Fibroblast of lung (primary cell): ENCODE measurements at regions not wholly inside any gene's neighbourhood (a gene's known extent, or its start where the extent isn't known, plus 50 kb on each side); places are given as distances from the start of the nearest gene placed in this dataset.

Source experiments
- EZH2 ChIP-seq: IDR thresholded peaks from 2 replicates; pipeline ENCODE4 v1.5.1; 2012; ENCODE audit warnings: low read length, control low read depth, mild to moderate bottlenecking; ENCODE audit errors: missing control alignments
- TF ChIP-seq, protein P1 (sequence below), 2 donors: IDR thresholded peaks in 1 of 2; conservative IDR thresholded peaks in 1 of 2; 1 replicate in 1 of 2; 2 replicates in 1 of 2; pipeline ENCODE4 v1.5.1; 2011 to 2012; ENCODE audit warnings: low read length in 2 of 2, control low read depth in 1 of 2, inconsistent platforms in 1 of 2, low read depth in 1 of 2, mild to moderate bottlenecking in 1 of 2

DNA sequence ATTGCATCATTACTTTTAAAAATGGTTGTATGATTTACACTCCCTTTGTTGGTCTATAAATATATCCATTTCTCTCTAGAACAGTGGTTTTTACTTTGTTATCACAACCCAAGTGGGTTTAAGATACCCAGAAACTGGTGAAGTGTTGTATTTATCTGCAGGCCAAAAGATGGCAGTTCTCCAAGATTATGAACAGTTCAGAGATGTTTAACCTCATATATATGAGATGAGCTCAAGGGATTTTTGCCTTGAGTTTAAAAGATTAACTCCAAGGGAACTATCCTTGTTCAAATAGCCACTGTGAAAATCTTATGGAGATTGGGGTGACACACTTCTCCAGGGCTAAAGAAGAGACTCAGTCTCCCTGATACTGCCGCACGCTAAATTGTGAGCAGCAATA, 572.6 kb downstream of the TLE4 start:
- TF ChIP-seq, protein P1, sequence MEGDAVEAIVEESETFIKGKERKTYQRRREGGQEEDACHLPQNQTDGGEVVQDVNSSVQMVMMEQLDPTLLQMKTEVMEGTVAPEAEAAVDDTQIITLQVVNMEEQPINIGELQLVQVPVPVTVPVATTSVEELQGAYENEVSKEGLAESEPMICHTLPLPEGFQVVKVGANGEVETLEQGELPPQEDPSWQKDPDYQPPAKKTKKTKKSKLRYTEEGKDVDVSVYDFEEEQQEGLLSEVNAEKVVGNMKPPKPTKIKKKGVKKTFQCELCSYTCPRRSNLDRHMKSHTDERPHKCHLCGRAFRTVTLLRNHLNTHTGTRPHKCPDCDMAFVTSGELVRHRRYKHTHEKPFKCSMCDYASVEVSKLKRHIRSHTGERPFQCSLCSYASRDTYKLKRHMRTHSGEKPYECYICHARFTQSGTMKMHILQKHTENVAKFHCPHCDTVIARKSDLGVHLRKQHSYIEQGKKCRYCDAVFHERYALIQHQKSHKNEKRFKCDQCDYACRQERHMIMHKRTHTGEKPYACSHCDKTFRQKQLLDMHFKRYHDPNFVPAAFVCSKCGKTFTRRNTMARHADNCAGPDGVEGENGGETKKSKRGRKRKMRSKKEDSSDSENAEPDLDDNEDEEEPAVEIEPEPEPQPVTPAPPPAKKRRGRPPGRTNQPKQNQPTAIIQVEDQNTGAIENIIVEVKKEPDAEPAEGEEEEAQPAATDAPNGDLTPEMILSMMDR (conservative IDR thresholded peaks at IDR 0.05 in 1 of 2, IDR thresholded peaks at IDR 0.05 in 1 of 2; ENCODE audit: low read depth in 1 of 2, low read length in 2 of 2) = no peak
- no peak for TF ChIP-seq EZH2
